HL-60/S4 (cell line): ENCODE measurements at regions not wholly inside any gene's neighbourhood (a gene's known extent, or its start where the extent isn't known, plus 50 kb on each side); places are given as distances from the start of the nearest gene placed in this dataset.
"Not testable (repeated sequence)": the region's sequence is repeated elsewhere in the genome, so short reads cannot be mapped to it uniquely, and the experiment has no call there.

Experiments
- in situ Hi-C: fragments of 300-500 bp; cut with MboI; formaldehyde crosslinking; loops from 2 replicates; pipeline ENCODE4 v1.14.3; 2022; ENCODE audit warnings: low sequenced_read_pairs

DNA sequence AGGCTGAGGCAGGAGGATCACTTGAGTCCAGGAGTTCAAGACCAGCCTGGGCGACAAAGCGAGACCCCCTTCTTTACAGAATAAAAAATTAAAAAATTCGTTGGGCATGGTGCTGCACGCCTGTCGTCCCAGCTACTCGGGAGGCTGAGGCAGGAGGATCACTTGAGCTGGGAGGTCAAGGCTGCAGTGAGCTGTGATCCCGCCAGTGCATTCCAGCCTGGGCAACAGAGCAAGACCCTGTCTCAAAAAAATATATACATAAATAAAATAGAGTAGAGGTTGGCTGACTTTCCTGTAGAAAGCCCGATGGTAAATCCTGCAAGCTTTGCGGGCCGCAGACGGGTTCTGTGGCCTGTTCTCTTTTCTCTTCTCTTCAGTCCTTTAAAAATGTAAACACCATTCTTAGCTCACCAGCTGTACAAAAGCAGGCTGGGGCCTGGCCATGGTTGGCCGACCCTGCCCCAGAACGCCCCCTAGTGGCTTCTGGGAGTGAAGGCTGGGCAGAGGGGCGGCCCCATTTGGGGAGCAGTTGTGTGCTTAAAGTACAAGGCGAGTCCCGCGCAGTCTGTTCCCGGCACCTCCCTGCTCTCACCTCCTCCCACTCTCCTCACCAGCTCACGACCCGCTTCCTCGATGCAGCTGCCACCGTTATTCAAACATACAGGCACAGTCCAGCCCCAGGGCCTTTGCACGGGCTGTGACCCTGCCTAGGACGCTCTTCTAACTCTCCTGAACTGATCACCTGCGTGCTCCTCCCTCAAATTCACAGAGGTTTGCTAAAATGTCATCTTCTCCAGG is 109.5 kb downstream of the CRLF3 start:
- in situ Hi-C loops: loop anchor here (10.0 to 25.0 kb wide), 2 partner anchors 378 to 590 kb away; partner anchors contain the start of gene TMIGD1

DNA sequence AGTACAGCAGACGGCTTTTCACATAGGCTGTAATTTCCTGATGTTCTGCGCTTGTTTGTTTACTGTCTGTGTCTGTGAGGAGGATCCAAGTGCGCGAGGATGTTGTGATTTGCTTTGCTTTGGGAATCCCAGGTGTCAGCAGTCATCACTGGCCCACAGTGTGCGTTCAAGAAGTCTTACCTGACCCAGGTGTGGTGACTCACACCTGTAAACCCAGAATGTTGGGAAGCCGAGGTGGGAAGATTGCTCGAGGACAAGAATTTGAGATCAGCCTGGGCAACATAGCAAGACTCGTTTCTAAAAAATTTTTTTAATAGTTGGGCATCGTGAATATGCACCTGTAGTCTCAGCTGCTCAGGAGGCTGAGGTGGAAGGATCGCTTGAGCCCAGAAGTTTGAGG is 110.7 kb downstream of the CRLF3 start:
- in situ Hi-C loops: loop anchor here (10.0 to 25.0 kb wide), 2 partner anchors 377 to 589 kb away; partner anchors contain the start of gene TMIGD1

DNA sequence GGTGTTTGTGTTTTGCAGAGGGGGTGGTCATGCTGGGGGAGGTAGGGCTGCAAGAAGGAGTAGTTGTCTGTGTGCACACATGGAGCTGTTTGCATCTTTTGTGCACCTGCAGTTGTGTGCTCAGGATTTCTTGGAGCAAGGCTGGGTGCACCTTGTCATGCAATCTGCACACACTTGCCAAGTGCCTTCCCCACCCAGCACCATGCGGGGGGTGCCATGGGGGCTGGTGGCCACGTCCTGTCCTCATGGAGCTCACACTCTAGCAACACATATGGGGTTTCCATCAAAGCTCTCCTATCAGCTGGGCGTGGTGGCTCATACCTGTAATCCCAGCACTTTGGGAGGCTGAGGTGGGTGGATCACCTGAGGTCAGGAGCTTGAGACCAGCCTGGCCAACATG is 111.6 kb downstream of the CRLF3 start:
- in situ Hi-C loops: loop anchor here (10.0 to 25.0 kb wide), 2 partner anchors 376 to 588 kb away; partner anchors contain the start of gene TMIGD1

DNA sequence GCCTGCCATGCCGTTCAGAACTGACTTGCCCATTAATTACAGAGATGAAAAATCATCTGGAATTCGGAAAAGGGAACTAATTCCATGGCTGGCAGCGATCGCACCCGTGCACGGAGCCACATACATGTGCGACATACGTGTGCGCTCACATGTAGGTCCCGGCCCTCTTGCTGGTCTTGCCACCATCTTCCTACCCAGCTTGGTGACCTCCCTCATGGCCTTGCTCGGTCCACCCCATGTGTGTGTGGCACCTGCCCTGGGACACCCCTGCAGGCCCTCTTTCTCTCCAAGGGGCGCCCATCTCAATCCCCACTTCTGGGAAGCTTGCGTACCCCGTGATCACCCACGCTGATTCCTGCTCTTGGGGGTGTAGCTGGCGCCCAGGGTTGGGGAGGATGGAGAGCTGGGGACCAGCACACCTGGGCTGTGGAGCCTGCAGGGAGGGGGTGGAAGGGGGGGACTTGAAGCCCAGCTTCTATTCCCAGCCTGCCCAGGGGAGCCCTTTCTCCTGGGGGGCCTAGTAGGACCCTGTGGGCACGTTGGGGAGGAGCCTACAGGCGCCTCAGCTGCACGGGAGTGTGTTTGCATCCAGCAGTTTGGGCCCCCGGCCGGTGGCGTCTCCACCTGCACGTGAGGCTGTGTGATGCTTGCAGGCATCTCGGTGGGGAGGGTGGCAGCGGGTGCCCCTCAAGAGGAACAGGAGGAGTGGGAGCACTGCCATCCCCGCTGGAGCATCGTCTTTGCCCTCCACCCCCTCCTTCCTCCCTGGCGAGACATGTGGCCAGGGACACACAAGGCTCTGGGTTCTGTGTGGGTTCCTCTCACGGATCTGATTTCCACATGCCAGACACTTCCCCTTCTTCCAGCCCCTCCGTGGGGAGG is 112.6 kb downstream of the CRLF3 start:
- in situ Hi-C loops: loop anchor here (10.0 to 25.0 kb wide), 2 partner anchors 375 to 587 kb away; partner anchors contain the start of gene TMIGD1

DNA sequence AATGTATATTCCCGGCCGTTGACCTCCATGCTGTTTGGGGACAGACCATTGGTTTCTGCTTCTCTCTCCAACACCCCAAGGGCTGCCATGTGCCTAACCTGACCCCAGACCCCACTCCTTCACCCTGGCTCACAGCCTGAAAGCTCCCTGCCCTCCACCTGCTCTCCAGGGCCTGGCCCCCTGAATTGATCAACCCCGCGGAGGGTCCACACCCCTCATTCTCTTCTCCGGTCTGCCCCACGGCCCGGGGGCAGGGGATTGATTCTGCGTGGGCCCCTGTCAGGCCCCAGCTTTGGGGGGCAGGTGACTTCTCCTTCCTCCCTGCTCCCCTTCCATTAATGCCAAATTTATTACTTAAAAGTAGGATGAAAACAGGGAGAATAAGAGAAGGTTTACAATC is 113.3 kb downstream of the CRLF3 start:
- in situ Hi-C loops: loop anchor here (10.0 to 25.0 kb wide), 2 partner anchors 374 to 586 kb away; partner anchors contain the start of gene TMIGD1

DNA sequence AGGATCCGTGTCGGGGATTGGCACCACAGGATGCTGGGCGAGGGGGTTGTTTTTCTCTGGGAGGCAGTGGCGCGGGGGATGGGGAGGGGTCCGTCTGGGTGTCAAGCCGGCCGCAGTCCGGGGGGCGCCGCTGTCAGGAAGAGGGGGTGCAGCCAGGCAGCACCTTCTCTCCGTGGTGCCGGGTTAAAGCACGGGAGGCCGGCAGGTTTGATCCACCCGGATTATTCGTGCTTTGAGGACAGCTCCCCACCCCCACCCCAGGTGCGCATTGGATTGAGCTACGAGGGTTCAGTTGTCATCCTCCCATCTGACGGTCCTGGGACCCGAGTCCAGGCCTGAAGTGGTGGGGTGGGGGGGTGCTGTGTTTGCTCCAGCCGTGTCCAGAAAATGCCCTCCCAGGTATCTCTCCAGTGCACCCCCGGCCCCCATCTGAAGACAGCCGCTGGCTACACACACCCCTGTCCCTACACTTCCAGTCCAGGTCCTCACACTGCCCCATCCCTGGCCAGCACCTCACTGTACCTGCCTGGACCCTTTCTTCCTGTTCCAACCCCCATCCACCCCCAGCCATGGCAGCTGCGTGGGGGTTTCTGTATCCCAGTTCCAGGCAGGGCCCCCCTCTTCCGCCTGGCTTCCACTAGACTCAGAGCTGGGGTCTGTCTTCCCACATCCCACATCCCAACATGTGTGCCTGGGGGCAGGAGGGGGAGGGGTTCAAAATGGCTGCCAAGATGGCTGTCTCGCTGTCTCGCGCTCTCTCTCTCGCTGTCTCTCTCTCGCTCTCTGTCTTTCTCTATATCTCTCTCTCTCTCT is 114.0 kb downstream of the CRLF3 start:
- in situ Hi-C loops: loop anchor here (10.0 to 25.0 kb wide), 2 partner anchors 373 to 586 kb away; partner anchors contain the start of gene TMIGD1

DNA sequence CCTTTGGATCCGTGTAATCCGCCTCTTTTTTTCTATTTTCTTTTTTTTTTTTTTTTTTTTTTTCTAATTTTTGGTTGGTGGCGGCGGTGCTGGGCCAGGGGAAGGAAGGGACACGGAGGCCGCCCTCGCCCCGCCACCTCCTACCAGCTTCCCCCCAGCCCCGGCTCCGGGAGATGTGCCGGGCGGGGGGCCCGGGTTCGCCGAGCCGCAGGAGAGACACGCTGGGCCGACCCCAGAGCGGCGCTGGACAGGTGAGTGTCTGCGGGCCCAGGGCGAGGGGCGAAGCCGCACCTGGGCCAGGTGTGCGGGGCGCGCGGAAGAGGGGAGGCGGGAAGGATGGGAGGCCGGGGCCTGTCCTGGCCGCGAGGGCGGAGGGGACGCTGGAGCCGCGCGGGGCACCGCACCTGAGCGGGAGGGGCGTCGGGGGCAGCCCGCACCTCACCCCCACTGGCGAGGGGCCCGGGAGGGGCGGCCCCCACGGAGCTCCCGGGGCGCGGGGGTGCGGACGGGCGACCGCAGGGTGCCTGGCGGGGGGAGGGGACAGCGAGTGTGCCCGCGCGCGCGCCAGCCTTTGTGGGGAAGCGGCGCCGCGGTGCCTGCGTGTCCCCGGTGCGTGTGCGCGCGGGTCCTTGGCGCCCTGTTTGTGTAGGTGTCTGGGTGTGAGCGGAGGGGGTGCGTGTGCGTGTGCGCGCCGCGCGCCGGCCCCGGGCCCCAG is 114.8 kb downstream of the CRLF3 start:
- in situ Hi-C loops: loop anchor here (10.0 to 25.0 kb wide), 2 partner anchors 372 to 585 kb away; partner anchors contain the start of gene TMIGD1

DNA sequence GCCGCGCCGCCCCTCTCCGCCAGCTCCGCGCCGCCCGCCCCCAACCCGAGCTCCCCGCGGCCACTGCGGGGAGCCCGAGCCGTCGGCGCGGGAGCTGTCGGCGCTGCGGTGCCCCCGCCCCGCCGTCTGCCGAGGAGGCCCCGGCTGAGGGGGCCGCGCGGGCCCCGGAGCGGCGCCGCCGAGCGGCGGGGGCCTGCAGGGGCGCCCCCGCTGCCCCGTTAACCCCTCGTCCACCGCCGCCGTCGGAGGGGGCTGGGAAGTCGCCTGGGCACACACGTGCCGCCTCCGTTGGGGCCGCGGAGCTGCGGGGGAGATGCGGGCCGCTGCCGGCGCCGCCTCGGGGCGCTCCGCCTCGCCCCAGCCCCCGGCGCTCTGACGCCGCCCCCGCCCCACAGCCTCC is 115.4 kb downstream of the CRLF3 start:
- in situ Hi-C loops: loop anchor here (25.0 kb wide), 1 partner anchor 372 kb away; the partner anchor contains the start of gene TMIGD1

DNA sequence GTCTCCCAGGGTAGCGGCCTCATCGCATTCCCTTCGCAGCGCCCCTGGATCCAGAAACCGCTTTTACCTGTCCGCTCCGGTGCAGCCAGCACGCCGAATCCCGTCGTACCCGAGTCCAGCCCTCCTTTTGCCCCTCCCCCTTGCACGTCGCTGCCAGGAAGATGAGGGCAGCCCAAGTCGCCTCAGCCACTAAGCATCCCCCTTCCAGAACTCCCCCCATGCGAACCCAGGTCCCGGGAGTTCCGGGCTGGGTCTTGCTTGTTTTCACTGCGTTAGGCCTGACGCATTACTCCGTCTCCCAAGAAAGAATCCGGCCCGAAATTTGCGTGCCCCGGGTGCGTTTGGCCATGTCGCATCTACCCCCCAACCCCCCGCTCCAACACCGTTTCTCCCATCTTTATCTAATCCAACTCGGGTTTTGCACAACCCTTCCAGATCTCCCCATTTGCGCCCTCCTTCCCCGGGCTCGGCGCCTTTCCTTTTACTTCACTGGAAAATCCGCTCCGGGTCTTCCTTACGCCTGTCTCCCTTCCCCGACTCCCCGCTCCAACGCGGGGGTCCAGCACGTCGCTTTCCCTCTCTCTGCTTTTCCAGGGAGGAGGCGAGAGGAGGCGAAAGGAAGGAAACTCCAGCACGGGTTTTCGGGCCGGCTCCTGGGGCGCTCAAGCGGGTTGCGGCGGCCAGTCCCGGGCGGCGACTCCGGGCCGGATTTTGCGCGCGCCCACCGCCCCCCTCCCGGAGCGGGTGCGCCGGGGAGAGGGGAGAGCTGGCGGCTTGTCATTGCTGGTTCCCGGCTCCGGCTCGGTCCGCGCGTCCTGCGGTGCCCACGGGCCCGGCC is 116.0 kb downstream of the CRLF3 start:
- in situ Hi-C loops: loop anchor here (25.0 kb wide), 1 partner anchor 371 kb away; the partner anchor contains the start of gene TMIGD1

DNA sequence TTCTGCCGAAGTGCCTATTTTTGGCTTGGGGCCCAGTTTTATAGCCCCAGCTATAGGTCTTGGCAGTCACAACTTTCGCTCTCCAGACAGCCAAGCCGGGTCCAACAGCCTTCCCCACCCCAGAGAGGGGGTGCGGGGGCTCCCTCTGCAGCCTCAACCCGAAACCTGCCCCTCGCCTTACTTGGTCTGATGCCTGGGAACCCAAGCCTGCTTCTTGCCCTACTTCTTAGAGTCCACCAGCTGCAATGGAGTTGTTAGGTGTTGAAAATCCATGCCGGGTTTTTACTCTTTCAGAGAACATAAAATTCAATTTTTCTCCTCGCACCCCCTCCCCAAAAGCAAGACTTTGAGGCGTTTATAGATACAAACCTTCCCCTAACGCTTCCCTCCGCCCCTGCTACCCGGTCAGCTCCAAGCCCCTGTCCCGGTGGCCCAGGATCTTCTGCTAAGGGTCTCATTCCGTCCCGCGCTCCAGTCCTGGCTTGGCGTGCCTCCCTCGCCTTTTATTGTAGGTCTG is 116.7 kb downstream of the CRLF3 start:
- in situ Hi-C loops: loop anchor here (25.0 kb wide), 1 partner anchor 370 kb away; the partner anchor contains the start of gene TMIGD1

DNA sequence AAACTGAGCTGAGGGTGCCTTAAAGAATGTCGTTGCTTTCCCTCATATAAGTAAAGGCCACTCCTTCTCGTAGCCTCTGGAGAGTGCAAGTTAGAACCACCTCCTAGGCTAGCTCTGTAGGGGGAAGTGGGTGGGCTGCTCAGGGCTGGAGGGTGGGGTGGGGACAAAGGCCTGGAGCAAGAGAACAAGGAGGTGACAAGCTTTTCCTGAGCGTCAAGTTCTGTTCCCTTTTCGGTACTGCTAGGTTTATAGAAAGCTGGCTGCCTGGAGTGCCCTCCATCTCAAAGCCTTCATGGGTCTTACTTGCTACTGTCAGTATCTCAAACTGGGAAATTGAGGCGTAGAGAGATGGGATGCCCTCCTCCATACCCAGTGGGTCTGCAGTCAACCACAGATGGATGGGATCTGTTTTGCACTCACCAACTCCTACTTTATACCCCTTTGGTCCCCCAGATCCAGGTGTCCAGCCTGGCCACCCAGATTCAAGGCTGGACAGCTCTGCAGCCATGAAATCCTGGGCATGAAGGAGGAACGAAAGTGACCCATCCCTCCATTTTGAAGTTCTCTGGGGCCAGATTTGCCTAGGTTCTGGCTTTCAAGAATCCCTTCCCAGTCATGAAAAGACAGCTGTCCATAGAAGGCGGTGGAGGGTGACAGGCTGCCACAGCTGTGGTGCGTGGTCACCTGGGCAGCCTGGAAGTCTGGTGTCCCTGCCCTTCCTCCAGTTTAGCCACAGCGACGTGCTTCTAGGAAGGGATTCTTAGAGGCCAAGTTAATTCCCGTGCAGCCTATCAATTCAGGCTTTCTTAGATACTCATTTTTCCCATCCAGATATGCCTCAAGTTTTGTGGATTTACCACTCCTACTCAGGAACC is 117.8 kb downstream of the CRLF3 start:
- in situ Hi-C loops: loop anchor here (25.0 kb wide), 1 partner anchor 369 kb away; the partner anchor contains the start of gene TMIGD1

DNA sequence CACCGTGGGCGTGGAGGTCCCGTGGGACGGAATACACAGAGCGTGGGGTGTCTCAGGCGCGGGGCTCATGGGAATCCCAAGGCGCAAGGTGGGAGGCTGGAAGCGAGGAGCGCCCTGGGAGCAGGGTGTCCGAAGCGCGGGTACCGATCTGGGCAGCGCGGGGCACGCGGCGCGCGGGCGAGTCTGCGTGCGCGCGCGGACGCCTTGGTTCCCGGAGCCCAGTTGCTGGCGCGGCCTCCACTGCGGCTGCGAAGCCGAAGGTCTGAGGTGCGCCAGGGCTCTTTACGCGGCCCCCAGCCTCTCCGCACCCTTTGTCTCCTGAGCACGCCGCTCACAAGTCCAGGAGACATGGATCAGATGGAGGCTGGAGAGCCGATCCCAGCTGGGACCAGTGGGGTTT is 118.5 kb downstream of the CRLF3 start:
- in situ Hi-C loops: loop anchor here (25.0 kb wide), 1 partner anchor 369 kb away; the partner anchor contains the start of gene TMIGD1

DNA sequence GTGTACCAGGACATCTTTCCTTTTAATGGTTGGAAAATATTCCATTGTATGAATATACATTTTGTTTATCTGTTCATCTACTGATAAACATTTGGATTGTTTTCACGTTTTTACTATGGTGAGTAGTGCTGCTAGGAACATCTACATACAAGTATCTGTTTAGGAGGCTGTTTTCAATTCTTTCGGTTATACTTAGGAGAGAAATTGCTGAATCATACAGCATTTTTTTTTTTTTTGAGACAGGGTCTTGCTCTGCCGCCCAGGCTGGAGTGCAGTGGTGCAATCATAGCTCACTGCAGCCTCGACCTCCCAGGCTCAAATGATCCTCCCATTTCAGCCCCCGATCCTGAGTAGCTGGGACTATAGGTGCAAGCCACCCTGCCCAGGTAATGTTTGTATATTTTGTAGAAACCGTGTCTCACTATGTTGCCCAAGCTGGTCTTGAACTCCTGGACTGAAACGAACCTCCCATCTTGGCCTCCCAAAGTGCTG is 122.9 kb downstream of the CRLF3 start:
- in situ Hi-C loops: loop anchor here (25.0 kb wide), 1 partner anchor 364 kb away; the partner anchor contains the start of gene TMIGD1

DNA sequence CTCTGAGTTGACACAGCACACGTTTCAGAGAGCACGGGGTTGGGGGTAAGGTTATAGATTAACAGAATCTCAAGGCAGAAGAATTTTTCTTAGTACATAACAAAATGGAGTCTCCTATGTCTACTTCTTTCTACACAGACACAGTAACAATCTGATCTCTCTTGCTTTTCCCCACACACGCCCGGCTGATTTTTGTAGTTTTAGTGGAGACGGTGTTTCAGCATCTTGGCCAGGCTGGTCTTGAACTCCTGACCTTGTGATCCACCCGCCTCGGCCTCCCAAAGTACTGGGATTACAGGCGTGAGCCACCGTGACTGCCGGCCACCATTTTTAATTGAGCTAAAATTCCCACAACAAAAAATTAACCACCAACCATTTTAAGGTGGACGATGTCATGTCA is 123.7 kb downstream of the CRLF3 start:
- in situ Hi-C loops: loop anchor here (25.0 kb wide), 1 partner anchor 364 kb away; the partner anchor contains the start of gene TMIGD1

DNA sequence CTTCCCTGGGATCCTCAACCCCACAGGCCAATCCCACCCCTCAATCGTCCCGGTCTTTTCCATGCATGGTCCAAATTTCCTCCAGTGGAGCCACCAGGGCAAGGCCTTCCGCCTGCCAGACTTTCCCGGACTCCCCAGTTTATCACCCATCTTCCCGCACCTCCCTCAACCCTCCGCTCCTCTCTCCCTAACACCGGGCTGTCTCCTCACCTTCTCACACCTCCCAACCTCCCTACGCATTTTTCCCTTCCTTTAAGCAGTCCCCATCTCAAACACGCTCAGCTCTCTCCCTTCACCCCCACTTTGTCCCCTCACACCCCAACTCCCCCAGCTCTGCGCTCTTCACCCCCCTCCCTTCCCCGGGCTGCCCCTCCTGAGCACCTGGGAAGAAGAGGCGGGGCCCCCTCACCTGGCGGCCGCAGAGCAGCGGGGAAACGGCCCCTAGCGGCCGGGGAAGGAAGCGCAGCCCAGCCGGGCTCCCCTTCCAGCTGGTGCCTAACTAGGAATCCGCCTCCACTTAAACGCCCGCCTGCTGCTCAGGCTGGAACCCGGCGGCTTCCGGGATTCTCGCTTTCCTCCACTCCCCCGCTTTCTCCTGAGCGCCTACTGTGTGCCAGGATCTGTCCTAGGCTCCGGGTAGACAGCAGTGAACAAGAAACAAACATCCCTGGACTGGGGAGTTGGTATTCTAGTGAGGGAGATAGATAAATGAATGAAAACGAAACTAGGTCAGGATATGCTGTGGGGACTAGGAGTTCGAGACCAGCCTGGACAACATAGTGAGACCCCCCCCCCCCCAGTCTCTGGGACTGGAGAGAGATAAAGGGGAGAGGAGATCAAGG is 126.7 kb downstream of the CRLF3 start:
- in situ Hi-C loops: not testable (repeated sequence)

DNA sequence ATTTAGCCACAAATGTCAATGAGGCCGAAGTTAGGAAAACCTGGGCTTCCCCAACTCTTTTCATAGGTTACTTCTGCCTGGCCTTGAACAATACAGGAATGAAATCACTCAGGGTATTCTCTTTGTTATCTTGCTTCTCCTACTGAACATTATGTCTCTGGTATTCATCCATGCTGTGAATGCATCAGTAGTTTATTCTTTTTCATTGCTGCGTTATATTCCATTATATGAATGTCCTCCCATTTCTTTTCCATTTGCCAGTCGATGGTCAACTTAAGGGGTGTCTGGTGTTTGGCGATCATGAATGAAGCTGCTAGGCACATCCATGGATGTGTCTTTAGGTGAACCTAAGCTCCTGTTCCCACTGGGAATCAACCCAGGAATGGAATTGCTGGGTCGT is 128.3 kb downstream of the CRLF3 start:
- in situ Hi-C loops: no loop called here
